ENCODE measurements at regions not wholly inside any gene's neighbourhood (a gene's known extent, or its start where the extent isn't known, plus 50 kb on each side); places are given as distances from the start of the nearest gene placed in this dataset.
A peak's percentile ranks its signal among the peaks of the same experiment; 100 is the strongest.

DNA sequence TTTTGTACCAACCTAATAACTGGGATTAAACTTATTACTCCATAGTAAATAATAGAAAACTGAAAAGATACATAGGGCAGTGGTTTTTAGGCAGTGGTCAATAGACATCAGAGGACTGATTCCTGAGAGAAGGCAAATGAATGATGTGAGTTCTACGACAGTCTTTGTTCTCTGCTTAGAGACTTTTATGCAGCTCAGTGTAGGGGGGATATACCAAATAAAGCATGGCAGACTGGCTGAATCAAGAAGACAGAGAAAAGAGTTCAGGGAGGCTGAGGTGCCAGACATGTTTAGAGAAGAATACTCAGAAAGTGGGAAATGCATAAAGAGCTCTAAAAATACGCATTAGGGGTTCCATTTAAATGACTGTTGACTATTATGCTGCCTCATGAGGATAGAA is 320.8 kb upstream of the FAR2 start:
- DNase-seq (ENCODE audit: low read depth, low spot score) = no peak
- H3K4me3 ChIP-seq (ENCODE audit: low read depth, low read length) = no peak overlapping the region
- TF ChIP-seq, protein P1, sequence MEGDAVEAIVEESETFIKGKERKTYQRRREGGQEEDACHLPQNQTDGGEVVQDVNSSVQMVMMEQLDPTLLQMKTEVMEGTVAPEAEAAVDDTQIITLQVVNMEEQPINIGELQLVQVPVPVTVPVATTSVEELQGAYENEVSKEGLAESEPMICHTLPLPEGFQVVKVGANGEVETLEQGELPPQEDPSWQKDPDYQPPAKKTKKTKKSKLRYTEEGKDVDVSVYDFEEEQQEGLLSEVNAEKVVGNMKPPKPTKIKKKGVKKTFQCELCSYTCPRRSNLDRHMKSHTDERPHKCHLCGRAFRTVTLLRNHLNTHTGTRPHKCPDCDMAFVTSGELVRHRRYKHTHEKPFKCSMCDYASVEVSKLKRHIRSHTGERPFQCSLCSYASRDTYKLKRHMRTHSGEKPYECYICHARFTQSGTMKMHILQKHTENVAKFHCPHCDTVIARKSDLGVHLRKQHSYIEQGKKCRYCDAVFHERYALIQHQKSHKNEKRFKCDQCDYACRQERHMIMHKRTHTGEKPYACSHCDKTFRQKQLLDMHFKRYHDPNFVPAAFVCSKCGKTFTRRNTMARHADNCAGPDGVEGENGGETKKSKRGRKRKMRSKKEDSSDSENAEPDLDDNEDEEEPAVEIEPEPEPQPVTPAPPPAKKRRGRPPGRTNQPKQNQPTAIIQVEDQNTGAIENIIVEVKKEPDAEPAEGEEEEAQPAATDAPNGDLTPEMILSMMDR (IDR thresholded peaks at IDR 0.05; ENCODE audit: low read depth, low read length) = no peak
- in situ Hi-C loops (cut with HindIII; ENCODE audit: low sequenced_read_pairs) = no loop called here

DNA sequence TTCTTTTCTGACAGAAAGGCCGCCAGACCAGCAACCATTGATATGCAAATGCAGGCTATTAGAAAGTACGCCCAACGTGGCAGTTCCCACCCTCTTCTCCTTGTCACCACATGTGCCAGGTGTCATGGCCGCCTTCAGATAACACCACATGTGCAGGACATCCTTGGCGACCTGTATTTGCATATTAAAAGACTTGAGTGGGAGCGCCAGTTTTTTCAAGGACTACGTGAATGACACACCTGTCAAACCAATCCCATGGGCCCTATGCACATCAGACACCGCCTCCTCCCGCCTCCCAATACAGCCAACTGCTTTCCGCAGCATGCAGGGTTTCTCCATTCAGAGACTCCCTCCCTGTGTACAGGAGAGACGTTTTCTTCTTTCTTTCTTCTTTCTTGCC is 318.6 kb upstream of the FAR2 start:
- no peak overlapping the region for H3K4me3 ChIP-seq (ENCODE audit: low read depth, low read length)
- no peak for DNase-seq (ENCODE audit: low read depth, low spot score)
- in situ Hi-C loops (cut with HindIII; ENCODE audit: low sequenced_read_pairs) = no loop called here
- TF ChIP-seq, protein P1 (IDR thresholded peaks at IDR 0.05; ENCODE audit: low read depth, low read length) = no peak

DNA sequence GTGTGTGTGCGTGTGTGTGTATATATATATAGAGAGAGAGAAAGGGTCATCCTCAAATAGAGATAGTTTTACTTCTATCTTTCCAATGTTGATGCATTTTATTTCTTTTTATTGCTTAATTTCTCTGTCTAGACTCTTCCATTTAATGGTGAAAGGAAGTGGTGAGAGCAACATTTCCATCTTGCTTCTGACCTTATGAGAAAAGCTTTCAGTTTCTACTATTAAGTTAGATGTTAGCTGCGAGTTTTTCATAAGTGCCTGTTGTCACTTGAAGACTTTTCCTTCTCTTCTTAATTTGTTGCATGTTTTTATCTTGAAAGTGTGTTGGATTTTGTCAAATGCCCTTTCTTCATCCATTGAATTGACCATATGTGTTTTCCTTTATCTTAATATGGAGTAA is 304.4 kb upstream of the FAR2 start:
- TF ChIP-seq, protein P1 (IDR thresholded peaks at IDR 0.05; ENCODE audit: low read depth, low read length) = no peak
- no peak for DNase-seq (ENCODE audit: low read depth, low spot score)
- in situ Hi-C loops (cut with HindIII; ENCODE audit: low sequenced_read_pairs) = no loop called here
- H3K4me3 ChIP-seq (ENCODE audit: low read depth, low read length) = no peak overlapping the region

DNA sequence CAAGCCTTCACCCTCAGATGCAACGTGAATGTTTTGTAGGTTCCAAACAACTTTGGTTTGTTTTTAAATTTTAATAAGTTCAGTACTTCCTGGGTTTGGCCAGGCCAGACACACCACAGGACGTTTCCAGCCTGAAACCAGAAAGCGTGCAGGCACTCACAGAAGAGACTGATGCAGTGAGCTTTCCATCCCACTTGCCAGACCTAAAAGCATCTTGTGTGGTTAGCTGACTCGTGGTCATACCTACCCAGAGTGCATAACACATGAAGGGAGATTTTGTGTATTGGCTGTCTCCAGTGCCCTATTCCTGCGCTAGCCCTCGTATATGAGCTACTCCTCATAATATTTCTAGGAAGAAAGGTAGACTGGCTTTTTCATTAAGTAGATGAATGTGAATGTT is 297.3 kb upstream of the FAR2 start:
- in situ Hi-C loops (cut with HindIII; ENCODE audit: low sequenced_read_pairs) = no loop called here
- DNase-seq (ENCODE audit: low read depth, low spot score) = peak; percentile 20
- TF ChIP-seq, protein P1 (IDR thresholded peaks at IDR 0.05; ENCODE audit: low read depth, low read length) = no peak

DNA sequence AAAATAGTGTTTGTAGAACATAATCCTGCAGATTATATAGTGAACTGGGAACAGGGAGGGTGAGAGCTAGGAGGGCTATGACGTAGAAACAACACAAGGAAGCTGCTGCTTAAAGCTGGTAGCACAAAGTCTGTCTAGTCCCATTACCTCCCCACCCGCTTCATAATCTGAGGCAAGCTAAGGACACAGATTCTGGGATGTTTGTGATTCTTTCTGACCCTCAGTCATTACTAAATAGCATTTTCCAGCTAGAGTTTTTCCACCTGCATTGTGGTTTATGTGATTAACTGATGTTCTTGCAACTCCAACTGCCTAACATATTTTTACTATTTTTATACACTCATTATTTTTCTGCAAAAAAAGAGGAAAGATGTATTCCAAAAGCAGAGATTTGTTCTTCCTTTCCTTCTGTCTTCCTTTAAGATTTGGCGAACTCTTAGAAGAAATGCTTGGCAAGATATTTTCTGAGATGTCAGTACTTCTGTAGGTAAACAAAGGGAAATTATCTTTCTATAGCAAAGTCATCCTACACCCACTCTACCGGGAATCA is 293.2 kb upstream of the FAR2 start:
- in situ Hi-C loops (cut with HindIII; ENCODE audit: low sequenced_read_pairs) = no loop called here
- no peak overlapping the region for H3K4me3 ChIP-seq (ENCODE audit: low read depth, low read length)
- DNase-seq (ENCODE audit: low read depth, low spot score) = no peak
- TF ChIP-seq, protein P1 (IDR thresholded peaks at IDR 0.05; ENCODE audit: low read depth, low read length) = no peak

More for the DNA sequence above, 297.3 kb upstream of the FAR2 start:
- H3K4me3 ChIP-seq (ENCODE audit: low read depth, low read length) = no peak overlapping the region

DNA sequence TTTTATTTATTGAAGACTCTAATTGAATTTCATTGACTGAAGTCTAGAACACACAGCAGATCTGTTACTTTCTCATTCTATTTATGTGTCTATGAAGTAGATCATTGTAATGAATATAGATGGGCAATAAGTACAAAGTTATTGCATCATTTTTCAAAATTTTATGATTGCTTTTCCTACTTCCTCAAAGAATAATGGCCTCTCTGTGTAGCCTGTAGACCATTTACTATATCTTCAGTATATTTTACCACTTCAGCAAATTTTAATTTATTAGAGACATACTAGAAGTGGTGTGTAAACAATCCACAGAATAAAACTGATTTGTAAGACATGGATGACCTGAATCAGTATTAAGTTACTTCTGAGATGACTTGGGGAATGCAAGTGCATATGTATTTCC is 291.7 kb upstream of the FAR2 start:
- TF ChIP-seq, protein P1 (IDR thresholded peaks at IDR 0.05; ENCODE audit: low read depth, low read length) = no peak
- no peak overlapping the region for H3K4me3 ChIP-seq (ENCODE audit: low read depth, low read length)
- in situ Hi-C loops (cut with HindIII; ENCODE audit: low sequenced_read_pairs) = no loop called here
- no peak for DNase-seq (ENCODE audit: low read depth, low spot score)

DNA sequence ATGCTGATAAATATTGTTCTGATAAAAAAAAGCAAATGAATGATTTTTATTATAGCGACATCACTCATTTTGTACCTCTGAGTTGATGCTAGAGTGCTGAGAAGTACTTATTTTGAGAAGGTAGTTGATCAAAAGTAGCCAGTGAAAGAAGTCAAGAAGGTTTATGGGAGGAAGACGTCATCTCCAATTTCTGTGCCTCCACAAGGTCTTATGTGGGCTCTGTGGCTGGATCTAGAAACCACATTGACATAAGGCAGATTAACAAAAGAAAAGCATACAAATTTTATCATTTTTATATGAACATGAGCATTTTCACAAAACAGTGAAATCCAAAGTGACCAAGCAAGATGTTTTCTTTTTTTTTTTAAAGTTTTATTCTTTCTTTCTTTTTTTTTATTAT is 289.5 kb upstream of the FAR2 start:
- no peak for DNase-seq (ENCODE audit: low read depth, low spot score)
- in situ Hi-C loops (cut with HindIII; ENCODE audit: low sequenced_read_pairs) = no loop called here
- no peak overlapping the region for H3K4me3 ChIP-seq (ENCODE audit: low read depth, low read length)
- TF ChIP-seq, protein P1 (IDR thresholded peaks at IDR 0.05; ENCODE audit: low read depth, low read length) = no peak
